Endothelial cell of umbilical vein (primary cell): ENCODE measurements at regions not wholly inside any gene's neighbourhood (a gene's known extent, or its start where the extent isn't known, plus 50 kb on each side); places are given as distances from the start of the nearest gene placed in this dataset.

Experiments
- BruUV-seq: library from RNA; stranded (reverse); fragments of 400-500 nt; replicated peaks from 2 replicates; lab custom pipeline; 2021; lab: Mats Ljungman, UMichigan
- CTCF ChIA-PET: fragments of 300-600, 350-600 bp; sonication (Branson Sonifier 250); formaldehyde crosslinking; loops from one replicate; lab custom pipeline; 2021; ENCODE audit warnings: antibody characterized with exemption, inconsistent platforms; lab: Charles Lee
- POLR2A ChIA-PET: fragments of 300-600, 350-600 bp; sonication (Branson Sonifier 250); formaldehyde crosslinking; loops from one replicate; lab custom pipeline; 2021; ENCODE audit warnings: antibody characterized with exemption, inconsistent platforms; lab: Charles Lee
- DNase-seq: peaks from one replicate; pipeline ENCODE4 v3.0.0-alpha.2; 2011; ENCODE audit warnings: low read depth, low spot score
- FAIRE-seq: peaks from 2 replicates; lab custom pipeline; 2011; peaks lifted over from hg19 to GRCh38; lab: Jason Lieb, UNC
- H2AFZ ChIP-seq: 2 replicates; pipeline ENCODE4 v1.6.0; 2012; ENCODE audit warnings: low read depth, low read length, control low read depth, inconsistent platforms
- H3K27ac ChIP-seq: 2 replicates; pipeline ENCODE4 v1.5.1; 2011; ENCODE audit warnings: low read depth, mild to moderate bottlenecking, control low read depth, low read length, moderate library complexity; ENCODE audit not compliant: insufficient read depth
- H3K27me3 ChIP-seq, 2 experiments: 2 replicates each; pipeline versions ENCODE4 v1.6.0 to v1.6.1; 2011; ENCODE audit warnings: low read length in 2 of 2, mixed read lengths in 1 of 2; ENCODE audit not compliant: control insufficient read depth in 2 of 2, insufficient read depth in 2 of 2
- H3K36me3 ChIP-seq, 2 experiments: 2 replicates in 1 of 2; 3 replicates in 1 of 2; pipeline ENCODE4 v1.5.1; 2011; ENCODE audit warnings: low read length in 2 of 2, mild to moderate bottlenecking in 1 of 2, moderate library complexity in 1 of 2; ENCODE audit not compliant: control insufficient read depth in 2 of 2, insufficient read depth in 2 of 2; ENCODE audit errors: extremely low read depth in 1 of 2
- H3K4me1 ChIP-seq: 3 replicates; pipeline ENCODE4 v1.5.1; 2011; ENCODE audit warnings: mild to moderate bottlenecking, low read length; ENCODE audit not compliant: control insufficient read depth, insufficient read depth; ENCODE audit errors: extremely low read depth
- H3K4me2 ChIP-seq: 2 replicates; pipeline ENCODE4 v1.6.1; 2011; ENCODE audit warnings: low read length, control low read depth, mixed read lengths; ENCODE audit not compliant: insufficient read depth
- H3K4me3 ChIP-seq, 3 experiments: fragments of 200-600 bp in 1 of 3; sonication (generic), shearing (Covaris generic) in 1 of 3; replicated peaks in 1 of 3; 2 replicates each; pipeline ENCODE4 v1.5.1; 2011 to 2016; ENCODE audit warnings: control low read depth in 3 of 3, low read length in 3 of 3, mild to moderate bottlenecking in 2 of 3, inconsistent platforms in 1 of 3, low read depth in 1 of 3, moderate library complexity in 1 of 3; ENCODE audit not compliant: insufficient read depth in 1 of 3
- H3K79me2 ChIP-seq: 2 replicates; pipeline ENCODE4 v1.6.0; 2012; ENCODE audit warnings: low read length, inconsistent platforms; ENCODE audit not compliant: control insufficient read depth, insufficient read depth
- H3K9ac ChIP-seq: replicated peaks from 2 replicates; pipeline ENCODE3; 2011; ENCODE audit warnings: low read length, control low read depth; ENCODE audit not compliant: insufficient read depth; ENCODE audit errors: extremely low read depth
- H3K9me1 ChIP-seq: replicated peaks from 3 replicates; pipeline ENCODE4 v1.6.0; 2011; ENCODE audit warnings: mild to moderate bottlenecking, low read length; ENCODE audit not compliant: control insufficient read depth, insufficient read depth; ENCODE audit errors: extremely low read depth
- H3K9me3 ChIP-seq: replicated peaks from 2 replicates; pipeline ENCODE4 v1.5.1; 2012; ENCODE audit warnings: low read length, inconsistent platforms; ENCODE audit not compliant: control insufficient read depth, insufficient read depth
- H4K20me1 ChIP-seq: replicated peaks from 2 replicates; pipeline ENCODE3; 2011; ENCODE audit warnings: mild to moderate bottlenecking, low read length; ENCODE audit not compliant: control insufficient read depth, insufficient read depth; ENCODE audit errors: extremely low read depth
- EZH2 ChIP-seq: IDR thresholded peaks from 2 replicates; pipeline ENCODE4 v1.6.1; 2012; ENCODE audit warnings: borderline replicate concordance, low read depth, mild to moderate bottlenecking, moderate library complexity, low read length, inconsistent platforms; ENCODE audit not compliant: severe bottlenecking
- FOS ChIP-seq: IDR thresholded peaks from 2 replicates; pipeline ENCODE4 v1.6.1; 2011; ENCODE audit warnings: mild to moderate bottlenecking, low read length, moderate library complexity, borderline replicate concordance; ENCODE audit not compliant: insufficient read depth
- GATA2 ChIP-seq: IDR thresholded peaks from 2 replicates; pipeline ENCODE4 v1.7.0; 2011; ENCODE audit warnings: low read depth, mild to moderate bottlenecking, moderate library complexity, mixed read lengths, low read length; ENCODE audit not compliant: insufficient read length, insufficient read depth
- JUN ChIP-seq: IDR thresholded peaks from 2 replicates; pipeline ENCODE4 v1.6.1; 2011; ENCODE audit warnings: borderline replicate concordance, low read depth; ENCODE audit not compliant: insufficient read length, insufficient read depth
- MYC ChIP-seq: IDR thresholded peaks from one replicate; pipeline ENCODE4 v1.6.1; 2011; ENCODE audit warnings: mild to moderate bottlenecking, low read depth, low read length
- POLR2A ChIP-seq: IDR thresholded peaks from 2 replicates; pipeline ENCODE4 v1.6.1; 2012; ENCODE audit warnings: low read depth, mild to moderate bottlenecking, control low read depth, low read length
- POLR2AphosphoS5 ChIP-seq: IDR thresholded peaks from 2 replicates; pipeline ENCODE4 v1.6.1; 2012; ENCODE audit warnings: low read depth, mild to moderate bottlenecking, control low read depth, low read length, moderate library complexity; ENCODE audit not compliant: insufficient read depth
- dilution Hi-C: fragments of 300-500 bp; cut with MboI; formaldehyde crosslinking; loops from one replicate; pipeline ENCODE4 v1.15.0; 2019; ENCODE audit warnings: low sequenced_read_pairs; ENCODE audit not compliant: extremely low pct_ligation_motif_present
- intact Hi-C: fragments of 100-400 bp; cut with micrococcal nuclease; formaldehyde crosslinking; loops from one replicate; pipeline ENCODE4 v1.10.0; 2022
- TF ChIP-seq, protein P1 (sequence below), 2 donors: IDR thresholded peaks; 1 replicate in 1 of 2; 2 replicates in 1 of 2; pipeline ENCODE4 v1.5.1; 2011; ENCODE audit warnings: low read length in 2 of 2, mild to moderate bottlenecking in 2 of 2, moderate library complexity in 2 of 2, control low read depth in 1 of 2, inconsistent platforms in 1 of 2, low read depth in 1 of 2; ENCODE audit not compliant: insufficient read depth in 1 of 2; ENCODE audit errors: extremely low read depth in 1 of 2
- TF ChIP-seq, protein P2 (sequence below): IDR thresholded peaks from 2 replicates; pipeline ENCODE4 v1.6.1; 2011; ENCODE audit not compliant: insufficient read depth, insufficient read length

DNA sequence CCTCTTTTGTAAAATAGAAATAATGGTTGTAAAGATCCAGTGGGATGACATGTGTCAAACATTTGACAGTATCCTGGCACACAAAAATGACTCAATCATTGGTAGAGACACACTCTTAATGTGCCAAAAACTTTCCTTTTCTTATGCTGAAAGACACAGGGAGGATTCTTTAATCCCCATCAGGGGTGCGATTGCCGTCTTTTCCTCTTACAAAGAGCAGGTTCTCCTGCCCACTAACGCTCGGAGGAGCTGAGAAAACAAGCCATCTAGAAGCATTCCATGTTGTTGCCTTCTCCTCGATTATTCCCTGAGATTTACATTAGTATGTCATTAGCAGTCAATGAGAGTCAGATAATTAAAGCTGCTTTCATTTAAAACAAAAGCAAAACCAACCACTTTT lies 342.6 kb upstream of the CCNH start:
- intact Hi-C loops: no loop called here
- H3K4me1 ChIP-seq: no peaks in the 10 kb centered on the region
- H3K9me3 ChIP-seq: no peaks in the 10 kb centered on the region
- H3K27me3 ChIP-seq: no peaks in the 10 kb centered on the region
- H3K9ac ChIP-seq: no peak overlapping the region
- no peak overlapping the region for H3K4me2 ChIP-seq
- DNase-seq: no peak
- CTCF ChIA-PET: interaction anchor here (1.0 kb wide), 1 partner anchor 26 kb away, joined by 3 read pairs; no protein-coding TSS in a partner anchor
- dilution Hi-C loops: no loop called here
- no TSS peak for BruUV-seq
- POLR2A ChIA-PET: no interaction called here
- no peak overlapping the region for H2AFZ ChIP-seq
- TF ChIP-seq JUN (no peak), POLR2AphosphoS5 (no peak), MYC (no peak), FOS (no peak), EZH2 (no peak), POLR2A (no peak), GATA2 (no peak)
- TF ChIP-seq, protein P1, sequence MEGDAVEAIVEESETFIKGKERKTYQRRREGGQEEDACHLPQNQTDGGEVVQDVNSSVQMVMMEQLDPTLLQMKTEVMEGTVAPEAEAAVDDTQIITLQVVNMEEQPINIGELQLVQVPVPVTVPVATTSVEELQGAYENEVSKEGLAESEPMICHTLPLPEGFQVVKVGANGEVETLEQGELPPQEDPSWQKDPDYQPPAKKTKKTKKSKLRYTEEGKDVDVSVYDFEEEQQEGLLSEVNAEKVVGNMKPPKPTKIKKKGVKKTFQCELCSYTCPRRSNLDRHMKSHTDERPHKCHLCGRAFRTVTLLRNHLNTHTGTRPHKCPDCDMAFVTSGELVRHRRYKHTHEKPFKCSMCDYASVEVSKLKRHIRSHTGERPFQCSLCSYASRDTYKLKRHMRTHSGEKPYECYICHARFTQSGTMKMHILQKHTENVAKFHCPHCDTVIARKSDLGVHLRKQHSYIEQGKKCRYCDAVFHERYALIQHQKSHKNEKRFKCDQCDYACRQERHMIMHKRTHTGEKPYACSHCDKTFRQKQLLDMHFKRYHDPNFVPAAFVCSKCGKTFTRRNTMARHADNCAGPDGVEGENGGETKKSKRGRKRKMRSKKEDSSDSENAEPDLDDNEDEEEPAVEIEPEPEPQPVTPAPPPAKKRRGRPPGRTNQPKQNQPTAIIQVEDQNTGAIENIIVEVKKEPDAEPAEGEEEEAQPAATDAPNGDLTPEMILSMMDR (IDR thresholded peaks at IDR 0.05; ENCODE audit: extremely low read depth in 1 of 2, insufficient read depth in 1 of 2, low read depth in 1 of 2, low read length in 2 of 2): no peak
- TF ChIP-seq, protein P2, sequence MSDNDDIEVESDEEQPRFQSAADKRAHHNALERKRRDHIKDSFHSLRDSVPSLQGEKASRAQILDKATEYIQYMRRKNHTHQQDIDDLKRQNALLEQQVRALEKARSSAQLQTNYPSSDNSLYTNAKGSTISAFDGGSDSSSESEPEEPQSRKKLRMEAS: no peak
- no peak for FAIRE-seq
- H3K9me1 ChIP-seq: no peaks in the 10 kb centered on the region
- H4K20me1 ChIP-seq: no peaks in the 10 kb centered on the region
- no peaks in the 10 kb centered on the region for H3K79me2 ChIP-seq
- H3K27ac ChIP-seq: no peak overlapping the region
- H3K36me3 ChIP-seq: no peaks in the 10 kb centered on the region
- H3K4me3 ChIP-seq: no peak overlapping the region
